Common myeloid progenitor, CD34-positive (primary cell): ENCODE measurements at regions not wholly inside any gene's neighbourhood (a gene's known extent, or its start where the extent isn't known, plus 50 kb on each side); places are given as distances from the start of the nearest gene placed in this dataset.

Experiments used
- CTCF ChIA-PET: fragments of 350-600 bp; sonication (Branson Sonifier 250); formaldehyde crosslinking; loops from one replicate; lab custom pipeline; 2021; ENCODE audit warnings: antibody characterized with exemption; lab: Charles Lee
- POLR2A ChIA-PET: fragments of 350-600 bp; sonication (Branson Sonifier 250); formaldehyde crosslinking; loops from one replicate; lab custom pipeline; 2021; ENCODE audit warnings: antibody characterized with exemption; lab: Charles Lee
- DNase-seq, 3 donors: peaks; one replicate each; pipeline versions ENCODE4 v3.0.0 to v3.0.0-alpha.2; 2013
- H3K27ac ChIP-seq, 2 experiments: 1 replicate in 1 of 2; 2 replicates in 1 of 2; pipeline ENCODE4 v1.7.0; 2013; ENCODE audit warnings: inconsistent platforms in 2 of 2, low read length in 2 of 2, mild to moderate bottlenecking in 2 of 2, low read depth in 1 of 2, moderate library complexity in 1 of 2; ENCODE audit not compliant: severe bottlenecking in 2 of 2, insufficient read depth in 1 of 2, poor library complexity in 1 of 2
- H3K27me3 ChIP-seq, 5 experiments: replicated peaks in 2 of 5; 1 replicate in 3 of 5; 2 replicates in 2 of 5; pipeline versions ENCODE4 v1.6.1 to v1.7.0; 2013; ENCODE audit warnings: low read length in 4 of 5, mild to moderate bottlenecking in 2 of 5, moderate library complexity in 2 of 5, inconsistent platforms in 1 of 5; ENCODE audit not compliant: insufficient read depth in 5 of 5, control insufficient read depth in 4 of 5
- H3K36me3 ChIP-seq, 4 experiments: 1 replicate in 2 of 4; 2 replicates in 2 of 4; pipeline versions ENCODE4 v1.6.1 to v1.7.0; 2013; ENCODE audit warnings: low read length in 3 of 4, control low read depth in 1 of 4, mild to moderate bottlenecking in 1 of 4; ENCODE audit not compliant: control insufficient read depth in 4 of 4, insufficient read depth in 4 of 4
- H3K4me1 ChIP-seq, 4 experiments: 1 replicate in 3 of 4; 2 replicates in 1 of 4; pipeline versions ENCODE4 v1.6.1 to v1.7.1; 2013; ENCODE audit warnings: low read length in 3 of 4, mild to moderate bottlenecking in 3 of 4, control low read depth in 1 of 4, inconsistent platforms in 1 of 4, moderate library complexity in 1 of 4; ENCODE audit not compliant: control insufficient read depth in 4 of 4, insufficient read depth in 4 of 4; ENCODE audit errors: control extremely low read depth in 1 of 4
- H3K4me3 ChIP-seq, 7 experiments: 1 replicate in 4 of 7; 2 replicates in 3 of 7; pipeline versions ENCODE4 v1.5.1 to v1.7.0; 2013; ENCODE audit warnings: mild to moderate bottlenecking in 7 of 7, low read length in 6 of 7, moderate library complexity in 6 of 7, inconsistent platforms in 2 of 7, low read depth in 2 of 7, control low read depth in 1 of 7; ENCODE audit not compliant: insufficient read depth in 4 of 7, control insufficient read depth in 1 of 7; ENCODE audit errors: extremely low read depth in 1 of 7
- H3K9me3 ChIP-seq, 5 experiments: 1 replicate in 4 of 5; 2 replicates in 1 of 5; pipeline versions ENCODE4 v1.6.1 to v1.7.1; 2013; ENCODE audit warnings: low read length in 4 of 5, mild to moderate bottlenecking in 2 of 5, inconsistent platforms in 1 of 5, low read depth in 1 of 5, moderate library complexity in 1 of 5; ENCODE audit not compliant: control insufficient read depth in 4 of 5, insufficient read depth in 2 of 5; ENCODE audit errors: control extremely low read depth in 1 of 5
- WGBS: methylation state at CpG from one replicate; pipeline ENCODE4 v1.1.5; 2013; ENCODE audit not compliant: insufficient coverage; 5-methylcytosine and 5-hydroxymethylcytosine counted together

- POLR2A ChIA-PET, result no interaction called here
- no peak for DNase-seq
- Histone ChIP-seq H3K4me3 (no peak overlapping the region), H3K4me1 (no peaks in the 10 kb centered on the region), H3K36me3 (no peaks in the 10 kb centered on the region), H3K27ac (no peak overlapping the region), H3K9me3 (peaks cover 0 to 1% (median 0%) of the 10 kb centered on the region in 5 experiments), H3K27me3 (no peaks in the 10 kb centered on the region)
- no CpG with 5 or more reads among the region's 2 CpGs for WGBS
- CTCF ChIA-PET, result no interaction called here
Observed at GRCh38 chr2:81839780-81840179, 1535.2 kb upstream of the LRRTM1 start.

DNA sequence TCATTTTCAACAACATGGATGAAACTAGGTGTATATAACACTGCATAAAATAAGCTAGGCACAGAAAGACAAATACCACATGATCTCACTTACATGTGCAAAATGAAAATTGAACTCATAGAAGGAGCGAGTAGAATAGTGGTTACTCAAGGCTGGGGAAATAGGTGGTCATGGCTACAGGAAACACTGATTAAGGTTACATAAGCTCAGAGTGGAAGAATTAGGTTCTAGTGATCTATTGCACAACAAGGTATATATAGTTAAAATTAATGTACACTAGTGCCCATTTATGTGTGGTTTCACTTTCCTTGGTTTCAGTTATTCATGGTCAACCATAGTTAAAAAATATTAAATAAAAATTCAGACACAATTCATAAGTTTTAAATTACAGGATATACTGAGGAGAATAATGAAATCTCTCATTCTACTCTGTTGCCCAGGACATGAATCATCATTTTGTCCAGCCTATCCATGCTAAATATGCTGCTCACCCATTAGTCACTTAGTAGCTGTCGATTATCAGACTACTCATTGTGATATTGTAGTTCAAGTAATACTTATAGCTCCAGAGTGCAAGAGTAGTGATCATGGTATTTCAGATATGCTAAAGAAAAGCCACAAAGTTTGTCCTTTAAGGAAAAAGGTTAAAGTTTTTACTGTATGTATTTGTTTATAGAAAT lies 1530.9 kb upstream of the LRRTM1 start:
- no CpG with 5 or more reads among the region's 2 CpGs for WGBS
- Histone ChIP-seq H3K27me3 (no peaks in the 10 kb centered on the region), H3K4me3 (no peak overlapping the region), H3K27ac (no peak overlapping the region), H3K9me3 (peaks cover 0 to 19% (median 0%) of the 10 kb centered on the region in 5 experiments), H3K4me1 (no peaks in the 10 kb centered on the region), H3K36me3 (no peaks in the 10 kb centered on the region)
- POLR2A ChIA-PET, result no interaction called here
- CTCF ChIA-PET, result no interaction called here
- DNase-seq, result peak in 1 of 3 donors; percentile 4

GRCh38 chr2:81786811-81787210 lies 1482.3 kb upstream of the LRRTM1 start:
- no CpG with 5 or more reads among the region's 3 CpGs for WGBS
- DNase-seq, result no peak
- Histone ChIP-seq H3K9me3 (peaks cover 0 to 4% (median 0%) of the 10 kb centered on the region in 5 experiments), H3K4me1 (no peaks in the 10 kb centered on the region), H3K27me3 (no peaks in the 10 kb centered on the region), H3K36me3 (no peaks in the 10 kb centered on the region), H3K4me3 (no peak overlapping the region), H3K27ac (no peak overlapping the region)
- POLR2A ChIA-PET, result no interaction called here
- CTCF ChIA-PET, result interaction anchor here (1.5 kb wide), 1 partner anchor 189 kb away, joined by 3 read pairs; no protein-coding TSS in a partner anchor

GRCh38 chr2:81767187-81767912 lies 1462.8 kb upstream of the LRRTM1 start:
- POLR2A ChIA-PET, result no interaction called here
- 100% methylated on average over 2 of the region's 5 CpGs for WGBS

GRCh38 chr2:81747481-81748070 lies 1443.0 kb upstream of the LRRTM1 start:
- no CpG with 5 or more reads among the region's 2 CpGs for WGBS
- no peaks in the 10 kb centered on the region for H3K36me3 ChIP-seq

More at GRCh38 chr2:81767187-81767912, 1462.8 kb upstream of the LRRTM1 start:
- Histone ChIP-seq H3K4me1 (no peaks in the 10 kb centered on the region), H3K27ac (no peak overlapping the region), H3K27me3 (no peaks in the 10 kb centered on the region), H3K36me3 (no peaks in the 10 kb centered on the region), H3K4me3 (no peak overlapping the region), H3K9me3 (peaks cover 0 to 4% (median 0%) of the 10 kb centered on the region in 5 experiments)
- CTCF ChIA-PET, result no interaction called here
- DNase-seq, result no peak

GRCh38 chr2:81739966-81740365 lies 1435.4 kb upstream of the LRRTM1 start:
- H3K9me3 ChIP-seq, result peaks cover 0 to 1% (median 0%) of the 10 kb centered on the region in 5 experiments
- no peaks in the 10 kb centered on the region for H3K36me3 ChIP-seq
- WGBS, result 100% methylated on average over 5 of the region's 6 CpGs
- H3K27me3 ChIP-seq, result no peaks in the 10 kb centered on the region
- DNase-seq, result no peak
- H3K4me3 ChIP-seq, result no peak overlapping the region
- POLR2A ChIA-PET, result no interaction called here
- no peak overlapping the region for H3K27ac ChIP-seq
- no peaks in the 10 kb centered on the region for H3K4me1 ChIP-seq
- CTCF ChIA-PET, result no interaction called here

More at GRCh38 chr2:81747481-81748070, 1443.0 kb upstream of the LRRTM1 start:
- no peak for DNase-seq
- ChIA-PET POLR2A (no interaction called here), CTCF (no interaction called here)
- peaks cover 0 to 3% (median 0%) of the 10 kb centered on the region in 5 experiments for H3K9me3 ChIP-seq
- H3K4me1 ChIP-seq, result no peaks in the 10 kb centered on the region
- no peak overlapping the region for H3K27ac ChIP-seq
- H3K27me3 ChIP-seq, result no peaks in the 10 kb centered on the region
- H3K4me3 ChIP-seq, result no peak overlapping the region

GRCh38 chr2:81734981-81735380 lies 1430.4 kb upstream of the LRRTM1 start:
- ChIA-PET CTCF (no interaction called here), POLR2A (no interaction called here)
- peak in 2 of 3 donors; percentile 28 to 45 for DNase-seq
- Histone ChIP-seq H3K27me3 (no peaks in the 10 kb centered on the region), H3K36me3 (no peaks in the 10 kb centered on the region), H3K4me3 (no peak overlapping the region), H3K9me3 (no peaks in the 10 kb centered on the region), H3K4me1 (no peaks in the 10 kb centered on the region), H3K27ac (no peak overlapping the region)
- WGBS, result 89% methylated on average over 1 of the region's 1 CpG
